Left hindlimb (tissue), 1 donor: ENCODE measurements at regions not wholly inside any gene's neighbourhood (a gene's known extent, or its start where the extent isn't known, plus 50 kb on each side); places are given as distances from the start of the nearest gene placed in this dataset.
"Not testable (repeated sequence)": the region's sequence is repeated elsewhere in the genome, so short reads cannot be mapped to it uniquely, and the experiment has no call there.

Experiments
- DNase-seq: peaks from one replicate; pipeline ENCODE4 v3.0.0-alpha.2; 2018

DNA sequence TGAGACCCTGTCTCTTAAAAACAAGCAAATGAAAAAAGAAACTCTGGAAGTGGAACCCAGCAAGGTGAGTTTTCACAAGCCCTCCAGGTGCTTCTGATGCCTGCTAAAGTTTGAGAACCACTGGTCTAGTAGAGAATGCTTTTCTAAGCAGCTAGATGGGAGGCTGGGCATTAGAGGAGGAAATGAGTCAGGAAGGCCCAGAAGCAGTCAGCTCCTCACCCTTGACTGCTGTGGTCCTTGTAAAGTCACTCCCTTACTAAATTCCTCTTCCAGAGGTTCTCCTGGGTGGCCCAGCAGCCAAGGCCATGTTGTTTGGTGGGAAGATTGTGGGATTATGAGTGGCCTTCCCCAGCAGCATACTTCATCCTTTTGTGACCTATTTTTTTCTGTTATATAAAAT, 52.0 kb upstream of the FYN start:
- no peak for DNase-seq

DNA sequence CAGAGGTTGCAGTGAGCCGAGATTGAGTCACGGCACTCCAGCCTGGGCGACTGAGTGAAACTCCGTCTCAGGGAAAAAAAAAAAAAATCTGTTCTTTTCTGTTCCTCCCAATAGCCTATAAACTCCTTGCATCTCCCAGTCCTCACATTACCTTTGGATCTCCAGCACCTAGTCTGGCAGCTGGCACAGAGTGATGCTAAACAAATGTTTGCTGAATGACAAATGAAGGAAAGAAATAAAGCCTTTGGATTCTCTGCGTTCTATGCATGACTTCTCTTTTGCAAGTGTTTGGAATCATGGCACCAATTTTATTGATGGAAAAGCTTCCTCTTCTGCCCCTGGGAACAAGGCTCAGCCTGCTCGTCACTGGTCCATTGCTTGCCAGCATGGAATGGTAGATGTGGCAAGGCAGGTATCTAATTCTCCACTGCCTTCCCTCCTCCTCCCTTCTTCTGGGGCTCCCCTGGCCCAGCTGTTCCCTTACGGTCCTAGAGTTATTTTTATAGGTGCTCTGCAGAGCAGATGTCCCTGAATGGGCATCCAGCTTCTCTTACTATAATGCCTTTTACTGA, 53.6 kb upstream of the FYN start:
- DNase-seq: no peak

GRCh38 chr6:111927321-111927720, 54.1 kb upstream of the FYN start:
- DNase-seq: no peak

DNA sequence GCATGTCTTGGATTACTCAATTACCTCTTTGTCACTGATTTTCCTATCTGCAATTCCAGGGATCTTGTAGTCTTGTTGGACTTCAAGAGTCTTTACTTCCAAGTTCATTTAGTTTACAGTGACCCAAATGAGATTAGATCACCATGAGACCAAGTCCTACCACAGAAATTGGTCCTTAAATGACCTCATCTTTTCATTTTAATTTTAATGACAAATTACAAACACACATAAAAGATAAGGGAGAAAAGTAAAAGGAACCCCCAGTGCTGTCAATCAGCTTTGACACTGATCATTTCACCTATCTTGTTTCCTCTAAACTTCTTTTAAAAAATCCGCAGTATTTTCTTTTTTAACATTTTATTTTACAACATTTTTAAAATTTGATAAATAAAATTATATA, 54.9 kb upstream of the FYN start:
- no peak for DNase-seq

GRCh38 chr6:111934611-111935010, 61.4 kb upstream of the FYN start:
- not testable (repeated sequence) for DNase-seq

- no peak for DNase-seq
Measured at GRCh38 chr6:111936718-111937117, 63.5 kb upstream of the FYN start.

GRCh38 chr6:111938710-111939109, 65.5 kb upstream of the FYN start:
- DNase-seq: no peak

- DNase-seq: no peak
Measured at GRCh38 chr6:111939902-111940301, 66.7 kb upstream of the FYN start.

DNA sequence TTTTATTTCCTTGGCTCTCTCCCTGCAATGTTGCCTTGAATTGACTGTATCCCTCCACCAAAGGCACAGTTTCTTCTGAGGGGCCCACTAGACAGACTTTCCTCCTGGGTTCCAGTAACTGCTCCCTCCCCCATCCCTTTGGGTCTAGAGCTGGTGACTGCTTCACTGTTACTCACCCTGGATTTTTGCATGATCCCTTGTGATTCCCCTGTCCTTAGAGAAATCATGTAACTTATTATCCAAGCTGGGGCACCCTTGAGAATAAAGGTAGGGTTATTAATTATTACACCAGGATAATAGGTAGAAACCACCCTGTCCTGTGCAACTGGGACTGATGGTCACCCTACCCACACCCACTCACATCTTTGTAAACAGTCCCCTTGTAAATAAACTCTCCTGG, 67.5 kb upstream of the FYN start:
- DNase-seq: no peak

DNA sequence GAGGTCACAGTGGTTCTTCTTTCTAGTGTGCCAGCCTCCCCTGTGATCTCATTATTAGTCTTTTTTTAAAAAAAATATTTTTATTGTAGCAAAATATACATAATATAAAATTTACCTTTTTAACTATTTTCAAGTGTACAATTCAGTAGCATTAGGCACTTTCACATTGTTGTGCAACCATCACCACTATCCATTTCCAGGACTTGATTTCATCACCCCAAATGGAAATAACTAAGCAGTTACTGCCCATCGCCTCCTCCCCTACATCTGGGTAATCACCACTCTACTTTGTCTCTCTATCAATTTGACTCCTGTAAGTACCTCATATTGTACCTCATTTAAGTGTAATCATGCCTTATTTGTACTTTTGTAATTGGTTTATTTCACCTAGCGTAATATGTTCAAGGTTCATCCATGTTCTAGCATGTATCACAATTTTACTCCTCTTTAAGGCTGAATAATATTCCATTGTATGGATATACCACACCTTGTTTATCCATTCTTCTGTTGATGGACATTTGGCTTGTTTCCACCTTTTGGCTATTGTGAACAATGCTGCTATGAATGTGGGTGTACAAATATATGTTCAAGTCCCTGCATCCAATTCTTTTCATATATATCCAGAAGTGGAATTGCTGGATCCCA, 68.6 kb upstream of the FYN start:
- DNase-seq: no peak

GRCh38 chr6:111942561-111942960, 69.3 kb upstream of the FYN start:
- no peak for DNase-seq

- DNase-seq: no peak
Measured at GRCh38 chr6:111943266-111943665, 70.0 kb upstream of the FYN start.

GRCh38 chr6:111943726-111944125, 70.5 kb upstream of the FYN start:
- no peak for DNase-seq

DNA sequence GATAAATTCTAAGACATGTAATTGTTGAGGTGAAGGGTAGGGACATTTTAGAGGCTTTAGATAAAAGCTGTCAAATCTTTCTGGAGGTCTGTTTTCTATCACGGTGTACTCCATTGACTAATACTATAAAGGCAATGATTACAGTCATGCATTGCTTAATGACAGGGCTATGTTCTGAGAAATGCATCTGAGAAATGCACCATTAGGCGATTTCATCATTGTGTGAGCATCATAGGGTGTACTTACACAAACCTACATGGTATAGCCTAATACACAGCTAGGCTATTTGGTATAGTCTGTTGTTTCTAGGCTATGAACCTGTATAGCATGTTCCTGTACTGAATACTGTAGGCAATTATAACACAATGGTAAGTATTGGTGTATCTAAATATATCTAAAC, 71.3 kb upstream of the FYN start:
- DNase-seq: no peak

- DNase-seq: no peak
Measured at GRCh38 chr6:111949546-111949945, 76.3 kb upstream of the FYN start.

DNA sequence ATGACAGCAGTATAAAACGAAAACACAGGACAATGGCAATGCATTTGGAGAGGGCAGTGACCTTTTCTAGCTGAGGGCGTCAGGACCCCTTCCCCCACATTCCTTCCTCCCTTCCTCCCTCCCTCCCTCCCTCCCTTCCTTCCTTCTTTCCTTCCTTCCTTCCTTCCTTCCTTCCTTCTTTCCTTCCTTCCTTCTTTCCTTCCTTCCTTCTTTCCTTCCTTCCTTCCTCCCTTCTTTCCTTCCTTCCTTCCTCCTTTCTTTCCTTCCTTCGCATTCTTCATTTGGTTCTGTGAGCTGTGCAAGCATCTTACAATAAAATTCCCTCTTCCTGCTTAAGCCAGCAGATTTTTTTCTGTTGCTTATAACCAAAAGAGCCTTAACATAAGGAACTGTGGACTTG, 76.7 kb upstream of the FYN start:
- not testable (repeated sequence) for DNase-seq

DNA sequence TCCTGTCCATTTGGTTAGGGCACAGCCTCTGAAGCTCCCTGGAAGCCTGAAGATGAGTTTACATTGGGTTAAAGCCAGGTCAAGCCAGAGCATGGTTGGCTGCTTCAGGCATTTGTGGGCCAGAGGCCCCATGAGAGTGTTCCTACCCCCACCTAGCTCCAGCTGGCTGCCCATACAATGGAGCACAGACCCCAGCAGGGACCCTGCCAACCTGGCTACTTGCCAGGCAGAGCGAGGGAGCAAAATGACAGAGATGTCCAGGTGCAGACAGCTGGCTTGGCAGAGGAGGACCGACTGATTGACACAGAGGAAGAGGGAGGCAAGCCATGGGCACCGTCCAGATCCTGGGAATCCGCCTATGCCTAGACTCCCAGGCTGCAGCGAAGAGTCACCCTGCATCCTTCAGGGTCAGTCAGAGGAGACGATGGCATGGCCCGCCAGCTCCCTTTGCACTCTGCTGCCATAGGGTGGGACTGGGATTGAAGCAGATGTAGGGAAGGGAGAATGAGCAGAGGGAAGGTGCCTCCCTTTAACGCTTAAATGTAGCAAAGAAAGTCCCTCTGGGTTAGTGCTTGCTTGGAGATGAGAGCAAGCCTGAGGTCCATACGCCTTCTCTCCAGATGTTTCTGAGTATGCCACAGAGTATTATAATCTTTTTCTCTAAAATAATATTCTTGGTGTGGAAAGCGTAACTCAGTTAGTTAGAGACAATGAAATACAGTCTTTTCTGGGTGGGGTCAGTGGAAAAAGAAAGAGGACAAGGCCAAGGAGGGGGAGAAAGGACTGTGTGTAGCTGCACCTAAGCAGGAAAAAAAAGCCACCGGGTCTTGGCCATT, 77.6 kb upstream of the FYN start:
- peak; percentile 80 for DNase-seq

DNA sequence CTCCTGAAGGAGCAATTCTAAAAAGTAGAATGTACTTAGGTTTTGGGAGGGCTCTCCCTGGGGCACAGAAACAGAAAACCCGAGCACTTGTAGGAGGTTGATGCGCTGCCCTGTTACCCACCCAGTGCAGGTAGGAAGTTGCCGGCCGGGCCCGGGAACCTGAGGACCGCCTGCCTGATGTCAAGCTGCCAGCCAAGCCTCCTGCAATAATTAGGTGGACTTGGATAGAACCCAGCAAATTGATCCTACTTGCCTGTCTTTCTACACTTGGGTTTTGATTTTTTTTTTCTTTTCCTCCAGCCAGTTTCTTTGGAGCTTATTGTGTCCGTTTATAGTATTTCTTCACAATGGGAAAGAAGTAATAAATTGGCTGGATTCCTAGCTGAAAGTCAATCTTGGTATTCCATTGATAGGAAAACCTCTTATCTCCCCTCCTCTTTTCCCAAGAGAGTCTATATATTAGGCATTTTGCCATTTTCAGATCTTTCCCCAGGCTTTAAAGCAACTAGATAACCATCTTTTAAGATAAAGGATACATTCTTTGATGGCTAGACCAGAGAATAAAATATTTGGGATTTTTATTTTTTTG, 78.3 kb upstream of the FYN start:
- DNase-seq: no peak

DNA sequence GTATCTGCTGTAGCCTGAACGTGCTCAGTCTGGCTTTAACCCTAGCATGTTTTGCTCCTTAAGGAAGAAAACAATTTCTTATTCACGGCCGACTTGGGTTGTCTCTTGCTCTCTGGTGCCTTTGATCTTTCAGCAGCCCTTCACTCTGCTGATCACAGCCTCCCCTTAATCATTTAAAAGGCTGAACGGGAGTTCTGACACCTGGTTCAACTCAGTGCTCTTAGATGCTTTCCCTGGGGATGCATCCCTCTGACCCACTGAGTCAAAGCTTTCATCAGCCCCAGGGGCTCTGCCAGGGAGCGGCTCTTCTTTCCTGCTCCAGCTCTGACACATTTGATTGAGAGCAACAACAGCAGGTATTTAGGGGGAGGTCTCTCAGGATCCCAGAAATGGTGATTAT, 79.0 kb upstream of the FYN start:
- DNase-seq: no peak

GRCh38 chr6:111952821-111953540, 79.7 kb upstream of the FYN start:
- no peak for DNase-seq

DNA sequence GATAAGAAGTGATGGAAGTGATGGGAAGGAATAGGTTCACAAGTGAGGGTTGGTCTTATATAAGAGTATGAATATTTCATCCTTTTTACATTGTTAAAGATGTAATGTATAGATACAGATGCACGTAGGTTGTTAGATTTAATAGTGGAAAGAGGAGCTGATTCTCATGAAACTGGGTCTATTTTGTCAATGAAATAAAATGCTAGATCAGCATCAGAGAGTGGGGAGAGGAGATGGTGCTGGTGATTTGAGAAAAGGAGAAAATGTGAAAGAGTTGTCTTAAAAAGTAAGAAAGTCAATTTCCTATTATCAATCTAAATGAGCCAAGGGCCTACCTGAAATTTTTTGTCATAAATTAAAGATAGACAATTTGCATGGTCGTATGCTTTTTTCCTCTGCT, 82.8 kb upstream of the FYN start:
- DNase-seq: no peak

- no peak for DNase-seq
Measured at GRCh38 chr6:111957623-111958315, 84.5 kb upstream of the FYN start.

DNA sequence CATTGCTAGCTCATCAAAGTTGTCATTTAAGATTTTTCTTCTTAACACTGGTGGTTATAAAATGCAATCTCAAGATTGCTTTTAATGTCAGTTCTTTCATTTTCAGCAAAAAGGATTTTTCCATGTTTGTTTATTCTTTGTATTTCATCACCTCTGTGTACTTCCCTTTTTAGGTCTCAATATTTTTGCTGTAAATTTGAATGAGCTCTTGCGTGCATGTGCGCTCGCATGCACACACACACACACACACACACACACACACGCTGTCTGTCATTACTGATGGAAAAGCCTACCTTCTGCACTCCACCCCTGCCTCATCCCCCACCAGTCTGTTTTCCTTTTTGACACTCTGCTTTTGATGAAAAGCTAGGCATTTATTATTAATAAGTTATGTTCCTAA, 85.3 kb upstream of the FYN start:
- no peak for DNase-seq
